Amniotic stem cell (primary cell): ENCODE measurements at regions not wholly inside any gene's neighbourhood (a gene's known extent, or its start where the extent isn't known, plus 50 kb on each side); places are given as distances from the start of the nearest gene placed in this dataset.

Source experiments
- DNase-seq: peaks from one replicate; lab custom pipeline; 2025; lab: John Stamatoyannopoulos, UW

GRCh38 chr16:63617047-63617989 is 1504.5 kb downstream of the CDH11 start:
- DNase-seq, result no peak

GRCh38 chr16:63614429-63614828 is 1507.4 kb downstream of the CDH11 start:
- no peak for DNase-seq

- no peak for DNase-seq
Observed at GRCh38 chr16:63613701-63614100, 1508.2 kb downstream of the CDH11 start.

DNA sequence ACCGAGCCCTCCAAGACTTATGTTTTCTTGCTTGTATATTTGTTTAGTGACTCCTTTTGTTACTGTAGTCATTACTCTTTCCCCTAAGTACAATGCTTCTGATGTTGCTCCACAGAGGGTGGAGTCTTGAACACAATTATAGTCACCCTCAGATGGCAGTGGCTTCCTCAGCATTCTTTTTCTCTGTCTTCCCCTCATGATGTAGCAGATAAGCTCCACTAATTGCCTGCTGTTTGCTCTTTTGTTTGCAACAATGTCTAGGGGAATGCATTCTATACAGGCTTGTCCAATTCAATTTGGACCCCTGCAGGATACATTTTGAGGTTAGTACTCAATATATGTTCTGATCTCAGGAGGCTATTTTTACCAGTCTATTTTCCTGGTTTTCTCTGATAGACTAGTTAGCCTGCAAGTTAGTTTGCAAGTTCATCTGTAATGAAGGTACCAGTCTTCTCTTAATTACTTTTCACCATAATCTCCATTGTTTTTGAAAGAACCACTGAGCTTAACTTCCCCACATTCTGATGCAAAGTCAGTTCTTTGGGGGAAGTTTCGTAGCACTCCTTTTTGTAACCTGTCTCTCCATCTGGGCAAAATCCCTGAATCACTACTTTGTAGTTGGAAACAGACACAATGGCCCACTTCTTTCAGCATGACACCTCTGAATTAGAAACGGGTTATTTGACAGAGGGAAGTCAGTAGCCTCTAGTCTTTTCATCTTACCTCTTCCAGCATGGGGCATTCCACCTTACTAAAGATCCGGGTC is 1509.2 kb downstream of the CDH11 start:
- no peak for DNase-seq

- no peak for DNase-seq
Observed at GRCh38 chr16:63606778-63607177, 1515.1 kb downstream of the CDH11 start.

GRCh38 chr16:63602206-63602927 is 1519.5 kb downstream of the CDH11 start:
- DNase-seq, result no peak

GRCh38 chr16:63596716-63597115 is 1525.1 kb downstream of the CDH11 start:
- no peak for DNase-seq

DNA sequence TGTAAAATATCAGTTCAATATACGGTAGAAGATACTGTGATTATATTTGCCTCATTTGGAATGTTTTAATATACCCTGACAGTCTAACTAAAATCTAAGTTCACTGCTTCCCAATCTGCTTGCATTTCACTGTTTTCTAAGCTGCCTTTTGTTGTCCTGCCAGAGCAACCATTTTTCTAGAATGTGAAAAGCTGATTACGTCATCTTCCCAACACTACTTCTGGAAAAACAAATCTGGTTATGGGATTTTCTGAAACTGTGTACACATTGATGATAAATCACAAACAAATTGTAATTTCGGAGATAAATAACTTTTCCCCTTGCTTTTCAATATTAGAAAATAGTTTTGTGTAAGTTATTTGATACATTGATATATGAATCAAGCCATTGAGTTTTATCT is 1529.0 kb downstream of the CDH11 start:
- no peak for DNase-seq

DNA sequence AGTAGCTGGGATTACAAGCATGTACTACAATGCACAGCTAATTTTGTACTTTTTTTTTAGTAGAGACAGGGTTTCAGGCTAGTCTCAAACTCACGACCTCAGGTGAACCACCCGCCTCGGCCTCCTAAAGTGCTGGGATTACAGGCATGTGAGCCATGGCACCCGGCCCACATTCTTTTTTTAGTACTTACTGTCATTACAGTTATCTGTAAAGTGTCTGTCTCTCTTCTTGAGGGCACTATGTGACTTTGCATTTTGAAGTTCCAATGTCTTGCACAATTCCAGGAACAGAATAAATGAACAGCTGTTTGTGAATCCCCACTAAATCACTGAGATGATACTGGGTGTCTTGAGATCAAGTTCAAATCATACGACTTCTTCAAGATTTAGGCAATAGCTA is 1540.3 kb downstream of the CDH11 start:
- DNase-seq, result no peak

GRCh38 chr16:63578791-63579190 is 1542.6 kb upstream of the CDH8 start:
- no peak for DNase-seq

DNA sequence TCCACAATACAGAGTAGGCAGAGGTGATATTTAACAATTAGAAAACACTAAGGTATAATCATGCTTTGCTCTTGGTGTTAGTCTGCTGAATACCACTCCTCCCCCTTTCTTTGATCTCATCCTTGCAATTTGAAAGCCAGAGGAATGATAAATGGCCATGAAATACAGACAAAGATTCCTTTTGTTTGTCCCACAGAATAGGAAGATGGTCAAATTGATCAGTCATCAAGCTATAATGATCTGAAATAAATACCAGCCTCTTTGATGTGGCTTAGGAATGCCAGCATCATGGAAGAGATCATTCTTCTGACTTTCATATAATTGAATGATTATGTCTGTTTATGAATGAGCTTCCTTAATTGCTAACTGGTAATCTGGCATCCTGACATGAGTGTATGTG is 1541.7 kb upstream of the CDH8 start:
- no peak for DNase-seq

- DNase-seq, result no peak
Observed at GRCh38 chr16:63575041-63575440, 1538.8 kb upstream of the CDH8 start.

- no peak for DNase-seq
Observed at GRCh38 chr16:63568164-63568563, 1531.9 kb upstream of the CDH8 start.

DNA sequence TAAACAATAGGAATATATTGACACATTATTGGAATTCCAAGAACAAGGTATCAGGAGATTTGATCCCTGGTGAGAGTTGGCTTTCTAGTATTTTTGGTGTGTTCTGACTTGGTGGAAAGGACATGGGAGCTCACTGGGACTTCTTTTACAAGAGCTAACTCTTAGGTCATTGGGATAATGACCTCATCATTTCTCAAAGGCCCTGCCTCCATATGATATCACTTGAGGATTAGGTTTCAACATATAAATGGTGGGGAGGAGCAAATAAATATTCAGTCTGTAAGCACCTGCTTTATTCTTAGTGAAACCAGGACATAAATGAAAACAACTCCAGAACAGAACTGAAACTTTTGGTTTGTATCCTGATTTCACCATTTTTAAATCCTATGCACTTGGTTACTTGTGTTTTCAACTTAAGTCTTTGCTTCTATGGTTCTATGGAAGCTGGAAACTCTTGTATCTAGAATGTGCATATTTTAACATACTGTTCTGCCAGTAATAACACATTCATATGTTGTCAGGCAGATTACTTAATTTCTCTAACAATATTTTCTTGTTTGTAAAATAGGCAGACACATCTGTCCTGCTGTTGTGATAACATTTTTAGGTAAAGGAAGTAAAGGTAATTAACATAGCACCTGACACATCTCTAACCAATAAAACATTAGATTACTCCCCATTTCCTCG is 1527.7 kb upstream of the CDH8 start:
- no peak for DNase-seq

- DNase-seq, result no peak
Observed at GRCh38 chr16:63553980-63554379, 1517.7 kb upstream of the CDH8 start.

- DNase-seq, result no peak
Observed at GRCh38 chr16:63539276-63539675, 1503.0 kb upstream of the CDH8 start.

DNA sequence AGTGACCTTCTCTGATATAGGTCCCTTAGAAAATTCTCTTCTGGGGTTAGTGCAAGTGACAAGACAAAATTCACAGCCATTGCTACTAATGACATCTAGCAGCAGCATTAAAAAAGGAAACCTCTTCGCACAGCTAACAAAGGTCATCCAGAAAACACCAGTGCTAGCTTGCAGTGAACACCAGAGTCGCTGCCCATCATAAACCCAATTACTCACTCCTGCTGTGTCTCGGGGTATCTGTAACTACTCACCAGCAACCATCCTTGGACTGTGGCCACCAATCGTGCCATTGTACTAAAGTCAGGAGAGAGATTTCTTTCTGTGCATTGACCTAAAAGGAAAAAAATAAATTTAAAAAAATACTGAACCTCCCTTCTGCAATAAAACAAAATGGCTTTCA is 1494.7 kb upstream of the CDH8 start:
- no peak for DNase-seq

GRCh38 chr16:63530208-63530607 is 1494.0 kb upstream of the CDH8 start:
- DNase-seq, result no peak

DNA sequence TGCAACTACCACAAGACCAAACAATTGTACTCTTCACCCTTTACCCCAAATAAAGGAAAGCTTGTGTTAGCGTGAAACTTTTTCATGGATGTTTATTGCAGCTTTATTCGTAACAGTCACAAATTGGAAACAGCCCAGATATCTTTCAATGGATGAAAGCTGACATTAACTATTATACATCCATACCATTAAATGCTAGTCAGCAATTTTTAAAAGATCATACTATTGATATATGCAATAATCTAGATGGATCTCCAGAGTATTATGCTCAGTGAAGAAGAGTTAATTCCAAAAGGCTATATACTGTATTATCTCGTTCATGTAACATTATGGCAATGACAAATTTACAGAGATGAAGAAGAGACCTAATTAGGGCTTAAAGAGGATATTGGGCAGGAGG is 1491.2 kb upstream of the CDH8 start:
- no peak for DNase-seq

GRCh38 chr16:63516394-63516793 is 1480.2 kb upstream of the CDH8 start:
- DNase-seq, result no peak

DNA sequence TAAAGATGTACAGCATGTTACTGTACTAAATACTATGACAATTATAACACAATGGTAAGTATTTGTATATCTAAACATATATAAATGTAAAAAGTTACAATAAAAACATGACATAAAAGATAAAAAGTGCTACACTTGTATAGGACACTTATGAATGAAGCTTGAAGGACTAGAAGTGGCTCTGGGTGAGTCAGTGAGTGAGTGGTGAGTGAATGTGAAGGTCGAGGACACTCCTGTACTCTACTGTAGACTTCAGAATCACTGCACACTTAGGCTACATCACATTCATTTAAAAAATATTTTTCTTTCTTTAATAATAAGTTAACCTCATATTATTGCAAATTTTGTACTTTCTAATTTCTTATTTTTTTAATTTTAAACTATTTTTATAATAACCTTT is 1476.7 kb upstream of the CDH8 start:
- no peak for DNase-seq

DNA sequence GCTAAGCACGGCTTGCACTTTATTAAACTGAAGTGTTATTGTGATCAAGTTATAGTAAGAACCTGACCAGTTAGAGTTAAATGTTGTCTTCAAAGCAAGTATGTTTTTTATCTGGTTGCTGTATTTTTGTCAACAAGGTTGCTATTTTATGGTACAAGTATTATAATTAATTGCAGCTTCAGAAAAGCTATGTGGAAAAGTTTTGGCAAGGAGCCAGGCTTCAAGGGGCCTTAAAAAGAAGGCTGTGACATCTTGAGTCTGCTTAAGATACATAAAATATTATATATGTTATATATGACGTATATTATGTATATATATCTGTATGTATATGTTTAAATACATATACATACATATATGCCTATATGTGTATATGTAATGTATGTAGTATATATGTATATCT is 1461.2 kb upstream of the CDH8 start:
- no peak for DNase-seq
